ENCODE measurements at regions not wholly inside any gene's neighbourhood (a gene's known extent, or its start where the extent isn't known, plus 50 kb on each side); places are given as distances from the start of the nearest gene placed in this dataset.

DNA sequence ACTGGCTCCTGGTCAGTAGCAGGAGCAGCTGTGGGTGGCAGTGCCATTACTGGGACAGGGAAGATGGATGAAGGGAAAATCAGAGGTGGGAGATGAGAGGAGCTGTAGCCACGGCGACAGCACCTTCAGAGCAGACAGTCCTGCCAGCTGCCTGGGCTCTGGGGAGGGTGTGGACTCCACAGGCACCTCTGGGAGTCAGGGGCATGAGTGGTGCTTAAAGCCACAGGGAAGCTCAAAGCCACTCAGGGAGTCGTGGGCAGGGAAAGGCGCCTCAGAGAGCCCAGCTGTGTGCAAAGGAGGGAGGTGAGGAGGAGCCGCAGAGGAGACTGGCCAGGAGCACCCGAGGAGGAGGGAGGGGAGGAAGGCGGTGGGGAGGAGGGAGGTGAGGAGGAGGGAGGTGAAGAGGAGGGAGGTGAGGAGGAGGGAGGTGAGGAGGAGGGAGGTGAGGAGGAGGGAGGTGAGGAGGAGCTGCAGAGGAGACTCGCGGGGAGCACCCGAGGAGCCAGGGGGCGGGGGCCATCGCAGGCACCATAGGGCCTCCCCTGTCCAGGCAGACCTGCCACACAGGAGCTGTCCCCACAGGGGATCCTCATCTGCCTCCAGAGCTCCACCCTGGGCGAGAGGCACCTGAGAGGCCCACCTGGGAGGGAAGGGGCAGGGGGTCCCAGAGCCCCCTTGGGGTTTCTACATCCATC lies 977.6 kb downstream of the BRD1 start:
- intact Hi-C loops (cut with DNase I), result no loop called here
- DNase-seq (ENCODE audit: missing footprints) (no peak), ATAC-seq (no peak)

DNA sequence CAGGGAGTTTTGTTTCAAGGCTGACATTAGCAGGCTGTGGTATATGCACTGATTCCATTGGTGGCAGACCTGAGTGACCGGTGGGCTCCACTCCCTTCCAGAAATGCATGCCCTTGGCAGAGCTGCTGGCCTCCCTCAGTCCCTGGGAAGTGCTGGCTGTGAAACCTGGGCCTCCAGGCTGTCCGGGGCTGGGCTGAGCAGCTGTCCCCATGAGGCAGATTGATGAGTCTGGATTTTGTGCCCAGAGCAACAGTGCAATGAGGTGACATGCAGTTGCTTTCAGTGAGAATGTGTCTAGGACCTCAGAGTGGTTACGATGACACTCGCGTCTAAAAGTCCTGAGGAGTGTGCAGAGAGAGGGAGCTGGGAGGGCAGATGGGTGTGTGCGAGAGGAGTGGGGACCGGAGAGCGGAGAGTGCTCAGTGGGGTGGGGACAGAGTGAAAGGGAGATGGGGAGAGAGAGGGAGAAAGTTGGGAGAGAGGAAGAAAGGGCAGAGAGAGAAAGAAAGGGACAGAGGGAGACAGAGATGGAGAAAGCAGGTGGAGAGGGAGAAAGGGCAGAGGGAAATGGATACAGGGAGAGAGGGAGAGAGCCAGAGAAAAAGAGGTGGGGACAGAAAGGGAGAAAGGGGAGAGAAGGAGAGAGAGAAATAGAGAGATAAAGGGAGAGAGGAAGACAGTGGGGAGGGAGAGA lies 978.3 kb downstream of the BRD1 start:
- ATAC-seq, result no peak
- intact Hi-C loops (cut with DNase I), result no loop called here
- DNase-seq (ENCODE audit: missing footprints), result no peak

DNA sequence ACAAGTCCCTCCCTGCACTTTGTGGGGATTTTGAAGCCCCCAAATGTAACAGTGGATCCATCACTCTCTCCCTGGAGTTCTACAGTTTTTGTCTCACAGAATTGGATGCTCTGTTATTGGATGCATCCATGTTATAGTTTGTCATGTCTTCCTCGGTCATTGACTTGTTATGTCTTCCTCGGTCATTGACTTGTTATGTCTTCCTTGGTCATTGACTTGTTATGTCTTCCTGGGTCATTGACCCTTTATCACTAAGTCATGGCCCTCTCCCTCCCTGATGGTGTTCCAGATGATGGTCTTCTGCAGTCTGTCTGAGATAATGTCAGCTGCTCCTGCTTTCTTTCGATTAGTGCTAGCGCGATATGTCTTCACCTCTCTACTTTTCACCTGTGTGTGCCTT lies 981.5 kb downstream of the BRD1 start:
- ATAC-seq (no peak), DNase-seq (ENCODE audit: missing footprints) (no peak)
- intact Hi-C loops (cut with DNase I), result no loop called here

DNA sequence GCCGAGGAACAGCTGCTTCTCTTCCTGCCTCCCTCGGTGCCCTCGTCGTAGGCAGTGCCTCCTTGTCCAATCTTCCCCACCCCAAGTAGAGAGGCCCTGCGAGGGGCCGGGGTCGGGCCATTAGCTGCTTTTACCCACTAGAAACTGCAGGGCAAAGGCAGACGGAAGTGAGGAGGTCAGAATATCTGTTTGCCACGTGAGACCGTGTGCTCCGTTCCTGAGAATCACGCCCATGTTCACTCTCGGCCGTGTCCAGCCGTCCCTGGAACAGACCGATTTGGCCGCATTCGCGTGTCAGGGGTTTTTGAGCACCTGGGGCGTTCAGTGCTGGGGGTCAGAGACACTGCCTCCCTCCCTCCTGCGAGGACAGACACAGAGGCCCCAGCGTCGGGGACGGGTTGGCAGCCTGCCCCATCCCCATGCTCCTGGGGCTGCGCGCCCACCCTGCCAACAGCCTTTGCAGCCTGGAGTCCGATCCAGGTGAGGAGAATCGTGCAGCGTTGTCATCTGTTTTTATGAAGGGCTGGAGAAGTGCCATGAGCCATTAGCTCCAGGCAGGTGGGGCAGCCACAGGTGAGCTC lies 982.2 kb downstream of the BRD1 start:
- ATAC-seq, result no peak
- intact Hi-C loops (cut with DNase I), result no loop called here
- DNase-seq (ENCODE audit: missing footprints), result no peak

DNA sequence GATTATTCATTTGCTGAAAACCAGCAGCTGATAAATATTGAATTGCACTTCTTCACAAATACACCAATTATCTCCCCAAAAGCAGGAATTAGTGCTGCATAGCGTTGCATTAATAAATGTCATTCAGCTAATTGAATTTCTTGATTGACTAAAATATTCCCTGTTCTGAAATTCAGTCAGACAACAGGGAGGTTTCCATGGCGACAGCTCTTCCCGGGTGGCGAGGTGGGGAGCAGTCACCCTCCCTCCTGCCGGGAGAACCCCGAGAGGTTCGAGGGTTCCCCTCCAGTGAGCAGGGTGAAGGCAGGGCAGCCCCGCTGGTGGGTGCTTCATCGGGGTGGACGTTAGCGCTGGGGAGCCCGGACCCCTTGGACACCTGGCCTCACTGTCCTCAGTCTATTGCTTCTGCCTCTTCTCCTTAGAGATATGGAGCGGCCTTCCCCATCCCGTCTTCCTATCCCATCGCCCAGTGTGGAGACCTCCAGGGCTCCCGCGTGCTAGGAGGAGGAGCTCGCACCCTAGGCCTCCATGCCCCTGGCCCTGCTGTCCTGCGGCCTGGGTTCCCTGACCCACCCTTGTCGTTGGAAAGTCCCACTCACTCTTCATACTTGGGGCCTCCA lies 983.5 kb downstream of the BRD1 start:
- no peak for ATAC-seq
- no peak for DNase-seq (ENCODE audit: missing footprints)

DNA sequence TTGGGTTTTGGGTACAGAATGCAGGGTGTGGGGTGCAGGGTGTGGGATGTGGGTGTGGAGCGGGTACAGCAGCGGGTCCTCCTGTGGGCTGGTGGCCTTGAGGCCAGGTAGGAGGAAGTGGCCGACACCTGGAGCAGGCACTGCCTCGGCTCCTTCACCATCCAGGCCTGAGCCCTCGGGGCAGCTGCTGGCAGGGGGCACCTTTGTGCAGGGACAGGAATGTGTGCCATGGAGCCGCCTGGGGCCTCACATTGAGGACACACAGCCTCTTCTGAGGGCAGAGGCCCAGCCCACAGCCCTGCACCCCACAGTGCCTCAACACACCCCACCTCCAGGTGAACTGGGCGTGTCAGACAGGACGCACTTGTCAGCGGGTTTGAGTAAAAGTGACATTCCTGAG lies 984.0 kb downstream of the BRD1 start:
- no peak for ATAC-seq
- intact Hi-C loops (cut with DNase I), result no loop called here
- DNase-seq (ENCODE audit: missing footprints), result no peak

More for the DNA sequence above, 983.5 kb downstream of the BRD1 start:
- intact Hi-C loops (cut with DNase I), result no loop called here

DNA sequence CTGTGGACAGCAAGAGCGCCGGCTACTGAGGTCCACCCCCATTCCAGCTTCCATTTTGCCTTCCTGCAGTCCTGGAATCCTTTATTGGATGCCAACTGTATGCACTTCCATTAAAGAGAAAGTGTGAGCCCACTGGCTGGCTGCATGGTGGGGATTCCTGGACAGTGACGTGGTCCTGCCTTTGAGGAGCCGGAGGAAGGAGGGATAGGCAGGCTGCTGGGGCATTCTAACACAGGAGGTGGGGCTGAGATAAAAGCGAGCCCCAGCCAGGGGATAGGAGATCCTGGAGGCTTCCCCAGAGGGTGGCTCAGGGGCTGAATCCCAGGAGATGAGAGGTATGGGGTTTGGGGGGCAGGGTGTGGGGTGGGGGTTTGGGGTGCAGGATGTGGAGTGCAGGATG lies 984.7 kb downstream of the BRD1 start:
- ATAC-seq (no peak), DNase-seq (ENCODE audit: missing footprints) (peak; percentile 4)
- intact Hi-C loops (cut with DNase I), result no loop called here

DNA sequence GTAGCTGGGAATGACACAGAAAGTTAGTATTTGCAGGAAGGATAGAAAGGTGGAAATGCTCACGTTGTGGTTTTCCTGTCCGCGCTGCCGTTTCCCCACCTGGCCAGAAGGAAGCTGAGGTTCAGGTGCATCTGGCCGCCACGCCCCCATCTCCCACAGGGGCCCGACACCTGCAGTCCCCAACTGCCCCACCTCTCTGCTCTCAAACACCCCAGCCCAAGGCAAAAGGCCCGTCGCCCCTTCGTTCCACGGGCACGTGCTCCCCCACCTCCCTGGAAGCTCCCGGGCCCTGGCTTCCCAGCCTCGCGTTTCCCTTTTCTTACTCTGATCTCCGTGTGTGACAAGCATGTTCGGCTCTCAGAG lies 985.1 kb downstream of the BRD1 start:
- ATAC-seq, result no peak
- intact Hi-C loops (cut with DNase I), result no loop called here
- DNase-seq (ENCODE audit: missing footprints), result peak; percentile 50

DNA sequence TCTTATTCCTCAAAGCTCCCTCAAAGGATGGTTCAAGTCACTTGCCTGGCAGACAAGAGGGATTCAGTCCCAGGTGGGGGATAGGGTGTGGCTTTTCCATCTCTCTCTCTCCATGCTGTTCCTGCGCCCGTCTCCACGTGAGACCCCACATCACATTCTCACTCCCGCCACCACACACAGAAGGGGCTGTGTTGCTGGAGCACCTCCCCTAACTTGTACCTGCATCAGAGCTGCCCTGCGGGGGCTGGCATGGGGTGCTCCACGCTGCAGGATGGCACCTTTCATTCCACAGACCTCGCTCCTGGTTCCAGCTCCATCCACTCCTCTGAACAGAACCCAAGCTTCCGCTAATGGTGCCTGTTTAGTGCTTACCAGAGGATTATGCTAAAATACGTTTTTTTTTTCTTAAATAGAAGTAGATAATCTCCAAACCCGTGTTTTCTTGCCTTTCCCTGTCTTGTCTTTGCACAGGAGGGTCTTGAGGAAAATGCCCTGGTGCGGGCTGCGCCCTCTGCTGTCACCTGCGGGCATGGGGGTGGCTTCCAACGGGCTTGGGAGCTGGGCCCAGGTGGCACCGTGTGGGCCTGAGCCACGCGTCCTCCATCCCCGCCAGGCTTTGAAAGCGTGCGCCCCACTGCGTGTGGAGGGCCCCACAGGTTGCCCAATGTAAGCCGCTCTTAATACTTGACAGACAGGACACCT lies 985.6 kb downstream of the BRD1 start:
- no peak for ATAC-seq
- DNase-seq (ENCODE audit: missing footprints), result peak; percentile 9
- intact Hi-C loops (cut with DNase I), result no loop called here

DNA sequence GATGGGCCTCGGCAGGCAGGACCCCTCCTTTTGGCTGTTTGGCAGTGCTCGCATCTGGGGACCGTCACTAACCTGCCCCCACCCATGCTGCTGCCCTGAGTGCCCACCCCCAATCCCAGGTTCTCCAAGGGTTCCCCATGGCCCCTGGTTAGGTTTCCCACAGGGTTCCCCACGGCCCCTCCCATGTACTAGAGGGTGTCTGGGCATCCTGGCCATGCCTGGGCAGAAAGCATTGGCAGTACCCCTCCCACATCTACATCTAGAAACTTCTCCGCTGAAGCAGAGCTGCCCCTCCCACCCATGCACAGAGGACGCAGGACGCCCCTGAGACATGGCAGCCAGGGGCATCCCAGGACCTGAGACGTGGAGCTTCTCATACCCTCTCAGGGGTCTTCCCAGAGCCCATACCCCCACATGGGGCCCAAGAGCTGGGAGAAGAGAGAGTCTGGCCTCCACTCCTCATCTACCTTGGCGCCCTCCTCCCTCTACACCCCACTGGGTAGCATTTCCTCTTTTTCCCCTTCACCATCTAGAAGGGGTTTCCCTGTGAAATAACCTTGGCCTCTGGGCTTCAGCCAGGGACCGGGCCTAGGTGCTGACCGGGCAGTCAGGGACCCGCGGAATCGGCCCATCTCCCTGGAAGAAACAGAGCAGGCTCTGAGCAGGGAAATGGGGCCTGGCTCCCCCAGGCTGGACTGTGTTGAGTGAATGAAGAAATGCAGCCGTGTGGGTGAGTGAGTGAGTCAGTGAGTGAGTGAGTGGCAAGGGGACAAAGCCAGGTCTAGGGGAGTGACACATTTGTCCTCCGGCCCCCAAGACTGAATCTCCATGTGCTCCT lies 987.3 kb downstream of the BRD1 start:
- DNase-seq (ENCODE audit: missing footprints) (no peak), ATAC-seq (no peak)
- intact Hi-C loops (cut with DNase I), result no loop called here

DNA sequence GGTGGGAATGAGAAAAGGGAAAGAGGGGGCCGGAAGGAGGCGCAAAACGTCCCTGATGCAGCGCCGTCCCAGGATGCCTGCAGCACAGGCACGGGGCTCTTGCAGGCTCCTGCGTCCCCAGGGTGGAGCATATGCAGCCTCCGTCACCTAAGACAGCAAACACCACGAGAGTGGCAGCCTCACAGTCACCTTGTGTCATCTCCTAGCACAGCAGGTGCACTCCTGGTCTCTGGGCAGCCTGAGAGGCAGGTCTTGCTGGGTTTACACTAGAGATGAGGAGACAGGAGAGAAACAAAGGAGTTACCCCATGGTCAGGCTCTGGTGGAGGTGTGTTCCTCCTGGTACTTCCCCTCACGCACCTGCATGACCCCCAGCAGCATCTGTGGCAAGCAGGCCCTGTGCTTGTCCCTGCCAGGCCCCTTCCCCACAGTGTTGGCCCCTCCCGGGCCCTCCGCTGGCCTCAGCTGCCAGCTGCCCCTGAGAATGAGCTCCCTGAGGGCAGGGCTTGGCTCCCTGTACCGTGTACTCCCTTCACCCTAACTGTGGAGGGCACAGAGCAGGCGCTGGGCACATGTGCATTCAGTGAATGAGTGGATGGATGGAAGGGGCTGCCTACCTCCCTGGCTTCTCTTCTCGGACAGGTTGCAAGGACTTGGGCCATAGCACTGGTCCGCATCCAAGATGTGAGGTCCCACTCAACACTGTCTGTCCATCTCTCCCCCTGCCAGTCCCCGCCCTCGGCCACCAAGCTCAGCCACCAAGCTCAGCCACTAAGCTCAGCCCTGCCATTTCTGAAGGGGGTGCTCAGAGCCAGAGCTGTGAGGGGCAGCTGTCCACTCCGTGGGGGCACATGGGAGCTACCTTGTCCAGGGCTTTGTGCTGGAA lies 988.6 kb downstream of the BRD1 start:
- ATAC-seq, result no peak
- intact Hi-C loops (cut with DNase I), result no loop called here
- no peak for DNase-seq (ENCODE audit: missing footprints)

DNA sequence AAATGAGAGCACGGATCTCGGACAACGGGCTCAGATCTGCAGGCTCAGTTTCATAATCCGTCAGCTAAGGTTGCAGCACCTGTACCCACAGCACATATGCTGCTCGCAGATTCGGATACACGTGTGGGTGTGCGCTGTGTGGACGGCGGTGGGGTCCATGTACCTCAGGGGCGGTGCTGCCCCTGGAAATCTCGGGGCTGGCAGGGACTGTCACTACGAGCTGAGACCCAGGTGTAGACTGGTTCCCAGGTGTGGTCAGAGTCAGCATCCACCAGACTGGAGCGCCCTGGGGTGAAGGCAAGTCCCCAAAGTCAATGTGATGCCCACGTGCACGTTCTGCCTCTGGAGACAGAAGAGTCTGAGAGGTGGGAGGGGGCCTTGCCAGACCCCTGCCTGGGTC lies 989.3 kb downstream of the BRD1 start:
- no peak for DNase-seq (ENCODE audit: missing footprints)
- intact Hi-C loops (cut with DNase I), result no loop called here
- ATAC-seq, result no peak

DNA sequence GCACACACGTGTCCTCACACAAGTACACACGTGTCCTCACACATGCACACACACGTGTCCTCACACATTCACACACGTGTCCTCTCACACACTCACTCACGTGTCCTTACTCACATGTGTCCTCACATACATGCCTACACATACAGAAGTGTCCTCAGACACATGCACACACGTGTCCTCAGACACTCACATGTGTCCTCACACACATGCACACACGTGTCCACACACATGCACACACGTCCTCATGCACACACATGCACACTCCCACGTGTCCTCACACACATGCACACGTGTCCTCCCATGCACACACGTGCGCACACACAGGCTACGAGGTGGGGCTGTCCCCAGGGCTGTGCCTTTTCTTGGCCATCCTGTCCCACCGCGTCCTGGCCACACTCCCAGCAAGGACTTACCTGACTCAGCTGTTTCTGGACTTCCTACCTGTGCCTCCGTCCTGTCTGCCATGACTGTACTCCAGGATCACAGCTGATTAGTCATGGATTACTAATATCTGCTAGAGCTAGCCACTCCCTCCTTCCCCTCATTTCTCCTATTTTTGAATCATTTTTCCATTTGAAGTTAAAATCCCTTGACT lies 990.2 kb downstream of the BRD1 start:
- ATAC-seq, result no peak
- intact Hi-C loops (cut with DNase I), result no loop called here

DNA sequence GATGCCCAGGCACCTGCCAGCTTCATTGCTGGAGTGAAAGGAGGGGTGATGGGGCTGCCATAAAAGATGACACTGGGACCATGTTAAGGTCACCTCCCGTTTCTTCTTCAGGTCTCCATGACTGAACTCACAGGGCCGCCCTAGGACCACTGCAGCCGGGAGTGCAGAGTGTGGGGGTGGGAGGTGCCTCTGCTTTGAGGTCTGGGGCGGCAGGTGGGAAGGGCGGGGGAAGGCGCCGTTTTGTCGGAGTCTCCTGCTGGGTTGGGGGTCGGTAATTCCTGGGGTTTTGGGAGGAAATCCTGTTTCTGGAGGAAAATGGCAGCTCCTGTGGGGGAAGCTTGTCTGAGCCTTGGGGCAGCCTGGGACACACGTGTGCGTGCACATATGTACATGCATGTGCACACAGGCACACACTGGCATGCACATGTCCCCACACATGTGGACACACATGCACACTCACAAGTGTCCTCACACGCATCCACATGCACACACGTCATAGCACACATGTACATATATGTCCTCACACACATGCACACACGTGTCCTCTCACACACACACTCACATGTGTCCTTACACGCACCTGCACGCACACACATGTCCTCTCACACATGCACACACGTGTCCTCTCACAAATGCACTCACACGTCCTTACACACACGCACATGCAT lies 990.9 kb downstream of the BRD1 start:
- ATAC-seq, result no peak
- DNase-seq (ENCODE audit: missing footprints), result no peak
- intact Hi-C loops (cut with DNase I), result no loop called here

More for the DNA sequence above, 990.2 kb downstream of the BRD1 start:
- DNase-seq (ENCODE audit: missing footprints), result no peak

DNA sequence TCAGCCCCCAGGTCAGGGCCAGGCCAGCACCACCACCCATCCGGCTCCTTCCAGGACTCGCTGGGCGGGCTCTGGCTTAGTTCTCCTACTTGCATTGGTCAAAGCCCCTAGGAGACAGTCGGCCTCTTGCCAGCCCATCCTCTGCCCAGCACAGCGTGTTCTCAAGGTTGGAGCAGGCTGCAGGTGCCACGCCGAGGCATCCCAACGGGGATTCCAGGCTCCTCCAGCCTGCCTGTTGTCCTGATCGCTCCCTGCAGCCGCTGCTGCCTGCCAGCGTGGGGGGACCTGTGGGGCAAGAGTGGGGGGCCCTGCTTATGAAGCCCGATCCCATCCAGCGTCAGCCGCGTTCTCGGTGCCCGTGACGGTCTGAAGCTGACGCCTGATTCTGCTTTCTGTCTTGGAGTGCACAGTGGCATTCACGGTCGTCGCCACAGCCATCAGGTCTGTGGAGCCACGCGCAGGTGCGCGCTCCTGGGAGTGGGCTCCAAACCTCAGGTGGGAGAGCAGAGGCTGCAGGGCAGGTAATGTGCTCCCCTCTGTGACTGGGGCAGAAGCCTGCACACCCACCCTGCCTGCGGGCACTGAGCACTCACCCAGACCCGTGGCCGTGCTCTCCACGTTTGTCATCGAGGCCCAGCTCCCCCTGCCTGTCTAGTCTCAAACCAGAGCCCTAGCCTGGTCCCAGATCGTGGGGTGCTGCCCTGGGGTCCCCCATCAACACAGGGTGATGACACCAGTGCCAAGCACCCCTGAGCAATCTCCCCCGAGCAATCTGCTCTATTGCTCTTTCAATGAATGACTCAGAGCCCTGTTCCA lies 991.6 kb downstream of the BRD1 start:
- DNase-seq (ENCODE audit: missing footprints) (no peak), ATAC-seq (no peak)
- intact Hi-C loops (cut with DNase I), result no loop called here

DNA sequence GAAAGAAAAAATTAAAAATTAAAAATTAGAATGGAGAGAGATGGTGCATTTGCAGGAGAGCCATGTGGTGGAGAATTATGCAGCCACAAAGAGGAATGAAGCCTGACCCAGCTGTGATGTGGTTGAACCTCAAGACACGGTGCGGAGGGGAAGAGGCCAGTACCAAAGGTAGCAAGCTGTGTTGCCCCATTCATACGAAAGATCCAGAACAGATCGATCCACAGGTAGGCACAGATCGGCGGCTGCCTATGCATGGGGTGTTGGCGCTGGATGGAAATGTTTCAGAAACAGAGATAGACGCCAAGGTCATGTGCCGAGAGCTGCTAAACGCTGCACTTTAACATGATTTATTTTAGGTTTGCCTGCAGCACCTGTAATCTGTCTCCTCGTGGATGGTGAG lies 992.3 kb downstream of the BRD1 start:
- ATAC-seq (no peak), DNase-seq (ENCODE audit: missing footprints) (no peak)
- intact Hi-C loops (cut with DNase I), result no loop called here

Data from Right ventricle myocardium inferior (tissue), 1 donor.